ENCODE measurements at regions not wholly inside any gene's neighbourhood (a gene's known extent, or its start where the extent isn't known, plus 50 kb on each side); places are given as distances from the start of the nearest gene placed in this dataset.

DNA sequence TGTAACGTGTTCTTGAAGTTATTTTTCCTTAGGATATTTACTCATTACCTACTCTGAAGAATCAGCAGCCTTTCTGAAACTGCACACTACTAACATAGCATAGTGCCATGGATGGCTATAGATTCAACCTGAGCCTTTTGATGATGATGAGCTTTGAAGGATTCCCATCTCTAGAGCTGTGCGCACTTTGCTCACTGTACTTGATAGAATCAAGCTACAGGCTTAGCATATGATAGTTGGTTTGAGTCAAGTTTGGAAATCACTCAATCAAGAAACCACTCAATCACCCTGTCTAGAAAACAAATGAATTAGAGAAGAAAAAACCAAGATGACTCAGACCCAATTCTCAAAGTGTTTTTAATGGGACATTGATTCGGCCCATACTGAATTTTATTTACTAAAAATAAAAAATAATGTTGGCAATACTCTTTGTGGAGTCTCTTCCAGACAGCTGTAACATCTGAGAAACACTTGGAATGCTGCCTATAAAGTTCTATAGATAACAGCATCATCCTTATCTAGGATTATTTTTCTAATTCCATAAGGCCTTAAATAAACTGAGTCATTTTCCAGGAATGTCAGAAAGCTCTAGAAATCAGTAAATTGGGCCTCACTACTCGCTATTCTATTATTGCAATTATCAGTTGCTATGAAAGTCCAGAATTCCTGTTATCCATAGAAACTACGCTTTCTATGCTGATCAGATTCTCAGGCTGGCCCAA is 259.0 kb upstream of the ERBB4 start:
- Histone ChIP-seq H3F3A (replicated peaks; ENCODE audit: low read depth) (no peaks in the 10 kb centered on the region), H3K4me3 (no peak overlapping the region), H3K4me1 (ENCODE audit: insufficient read depth) (no peaks in the 10 kb centered on the region), H3K4me2 (no peak overlapping the region), H3K36me3 (ENCODE audit: insufficient read depth) (no peaks in the 10 kb centered on the region), H3K27me3 (ENCODE audit: insufficient read depth) (no peaks in the 10 kb centered on the region), H3K27ac (ENCODE audit: low read depth) (no peak overlapping the region), H3K9me2 (ENCODE audit: insufficient read depth) (no peaks in the 10 kb centered on the region; the same call in 1 of the 2 replicates), H2AFZ (no peak overlapping the region), H3K79me2 (replicated peaks; ENCODE audit: insufficient read depth) (no peaks in the 10 kb centered on the region), H4K20me1 (replicated peaks; ENCODE audit: insufficient read depth) (no peaks in the 10 kb centered on the region)
- no peaks in the 10 kb centered on the region for H3K27me3 Mint-ChIP-seq (ENCODE audit: insufficient read depth, low read depth, poor library complexity)
- H3K36me3 Mint-ChIP-seq (ENCODE audit: low read depth), result no peaks in the 10 kb centered on the region
- ATAC-seq (no peak), DNase-seq (ENCODE audit: low spot score) (no peak)
- H3K9me3 Mint-ChIP-seq, result no peaks in the 10 kb centered on the region
- no peak overlapping the region for H3K27ac Mint-ChIP-seq
- no peaks in the 10 kb centered on the region for H3K4me1 Mint-ChIP-seq
- no peak for TF ChIP-seq ZNF331 (CRISPR knock-in tag; IDR thresholded peaks at IDR 0.05; ENCODE audit: low read depth)
- TF ChIP-seq CREB1 (CRISPR knock-in tag; IDR thresholded peaks at IDR 0.05; ENCODE audit: low read depth), result no peak
- TF ChIP-seq CTCF (conservative IDR thresholded peaks at IDR 0.05; ENCODE audit: low read depth in 2 of 2), result no peak
- TF ChIP-seq EZH2phosphoT487 (IDR thresholded peaks at IDR 0.05; ENCODE audit: unreplicated experiment), result no peak
- no peak for TF ChIP-seq REST (IDR thresholded peaks at IDR 0.05; ENCODE audit: unreplicated experiment)
- TF ChIP-seq EZH2 (IDR thresholded peaks at IDR 0.05; ENCODE audit: low read depth, unreplicated experiment), result no peak
- TF ChIP-seq NANOG (IDR thresholded peaks at IDR 0.05; ENCODE audit: borderline replicate concordance), result no peak
- H3K4me3 Mint-ChIP-seq, result no peak overlapping the region

DNA sequence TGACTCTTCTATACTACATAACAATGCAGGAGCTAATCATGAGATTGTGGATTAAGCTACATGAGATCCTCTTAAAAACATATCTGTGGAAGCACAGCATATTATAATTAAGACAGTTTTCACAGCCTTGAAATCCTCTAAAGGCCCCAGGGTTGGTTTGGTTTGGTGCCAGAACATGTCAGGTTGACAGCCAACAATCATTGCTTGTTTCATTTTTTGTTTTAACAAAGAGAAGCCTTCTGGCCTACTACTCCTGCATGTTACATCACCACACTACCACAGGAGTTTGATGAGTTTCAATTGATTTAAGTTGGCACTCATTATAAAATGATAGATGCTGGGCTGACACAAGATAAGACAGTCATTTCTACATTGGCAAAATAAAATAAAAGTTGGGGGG is 255.9 kb upstream of the ERBB4 start:
- no peaks in the 10 kb centered on the region for H3F3A ChIP-seq (replicated peaks; ENCODE audit: low read depth)
- H3K79me2 ChIP-seq (replicated peaks; ENCODE audit: insufficient read depth), result no peaks in the 10 kb centered on the region
- H3K4me3 Mint-ChIP-seq, result no peak overlapping the region
- H2AFZ ChIP-seq, result no peak overlapping the region
- H3K27ac Mint-ChIP-seq, result no peak overlapping the region
- DNase-seq (ENCODE audit: low spot score) (no peak), ATAC-seq (no peak)
- H3K4me3 ChIP-seq, result no peak overlapping the region
- H4K20me1 ChIP-seq (replicated peaks; ENCODE audit: insufficient read depth), result no peaks in the 10 kb centered on the region
- no peaks in the 10 kb centered on the region for H3K36me3 Mint-ChIP-seq (ENCODE audit: low read depth)
- no peaks in the 10 kb centered on the region; the same call in 2 of the 3 replicates for H3K9me3 Mint-ChIP-seq
- no peak overlapping the region for H3K27ac ChIP-seq (ENCODE audit: low read depth)
- no peaks in the 10 kb centered on the region for H3K4me1 ChIP-seq (ENCODE audit: insufficient read depth)
- no peaks in the 10 kb centered on the region for H3K27me3 ChIP-seq (ENCODE audit: insufficient read depth)
- no peaks in the 10 kb centered on the region for H3K4me1 Mint-ChIP-seq
- H3K4me2 ChIP-seq, result no peak overlapping the region
- no peaks in the 10 kb centered on the region for H3K36me3 ChIP-seq (ENCODE audit: insufficient read depth)
- H3K9me2 ChIP-seq (ENCODE audit: insufficient read depth), result no peaks in the 10 kb centered on the region; the same call in 1 of the 2 replicates
- no peaks in the 10 kb centered on the region for H3K27me3 Mint-ChIP-seq (ENCODE audit: insufficient read depth, low read depth, poor library complexity)
- TF ChIP-seq STAT1 (IDR thresholded peaks at IDR 0.05; ENCODE audit: unreplicated experiment) (no peak), ZNF331 (CRISPR knock-in tag; IDR thresholded peaks at IDR 0.05; ENCODE audit: low read depth) (no peak), POLR2AphosphoS5 (IDR thresholded peaks at IDR 0.05; ENCODE audit: low read depth) (no peak), ZNF462 (CRISPR knock-in tag; IDR thresholded peaks at IDR 0.05) (no peak), EZH2phosphoT487 (IDR thresholded peaks at IDR 0.05; ENCODE audit: unreplicated experiment) (no peak), CREB1 (CRISPR knock-in tag; IDR thresholded peaks at IDR 0.05; ENCODE audit: low read depth) (no peak)

Data from GM23338 (cell line).